Esophagus squamous epithelium (tissue), 4 donors: ENCODE measurements at regions not wholly inside any gene's neighbourhood (a gene's known extent, or its start where the extent isn't known, plus 50 kb on each side); places are given as distances from the start of the nearest gene placed in this dataset.
"Not testable (repeated sequence)": the region's sequence is repeated elsewhere in the genome, so short reads cannot be mapped to it uniquely, and the experiment has no call there.

ENCODE experiments used
- POLR2A ChIP-seq, 4 donors: fragments of 450-650 bp; IDR thresholded peaks; one replicate each; pipeline ENCODE4 v1.6.1; 2017; ENCODE audit warnings: antibody characterized with exemption in 4 of 4, mild to moderate bottlenecking in 4 of 4, moderate library complexity in 3 of 4
- TF ChIP-seq, protein P1 (sequence below), 6 experiments: fragments of 450-650 bp in 4 of 6; fragments of 200-600 bp in 2 of 6; sonication (generic) in 2 of 6; IDR thresholded peaks; one replicate each; pipeline ENCODE4 v1.5.1; 2016 to 2019; ENCODE audit warnings: antibody characterized with exemption in 6 of 6, mild to moderate bottlenecking in 4 of 6, moderate library complexity in 4 of 6

DNA sequence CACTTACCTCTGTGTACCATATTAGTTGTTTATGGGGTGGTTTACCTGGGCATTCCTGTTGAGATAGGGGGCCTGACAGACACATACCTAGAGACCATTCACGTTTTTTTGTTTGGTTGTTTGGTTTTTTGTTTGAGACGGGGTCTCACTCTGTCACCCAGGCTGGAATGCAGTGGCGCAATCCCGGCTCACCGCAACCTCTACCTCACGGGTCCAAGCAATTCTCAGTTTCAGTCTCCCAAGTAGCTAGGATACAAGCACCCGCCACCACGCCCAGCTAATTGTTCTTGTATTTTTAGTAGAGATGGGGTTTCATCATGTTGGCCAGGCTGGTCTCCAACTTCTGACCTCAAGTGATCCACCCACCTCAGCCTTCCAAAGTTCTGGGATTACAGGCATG lies 314.9 kb upstream of the PPARGC1A start:
- not testable (repeated sequence) for TF ChIP-seq POLR2A (IDR thresholded peaks at IDR 0.05)
- TF ChIP-seq, protein P1, sequence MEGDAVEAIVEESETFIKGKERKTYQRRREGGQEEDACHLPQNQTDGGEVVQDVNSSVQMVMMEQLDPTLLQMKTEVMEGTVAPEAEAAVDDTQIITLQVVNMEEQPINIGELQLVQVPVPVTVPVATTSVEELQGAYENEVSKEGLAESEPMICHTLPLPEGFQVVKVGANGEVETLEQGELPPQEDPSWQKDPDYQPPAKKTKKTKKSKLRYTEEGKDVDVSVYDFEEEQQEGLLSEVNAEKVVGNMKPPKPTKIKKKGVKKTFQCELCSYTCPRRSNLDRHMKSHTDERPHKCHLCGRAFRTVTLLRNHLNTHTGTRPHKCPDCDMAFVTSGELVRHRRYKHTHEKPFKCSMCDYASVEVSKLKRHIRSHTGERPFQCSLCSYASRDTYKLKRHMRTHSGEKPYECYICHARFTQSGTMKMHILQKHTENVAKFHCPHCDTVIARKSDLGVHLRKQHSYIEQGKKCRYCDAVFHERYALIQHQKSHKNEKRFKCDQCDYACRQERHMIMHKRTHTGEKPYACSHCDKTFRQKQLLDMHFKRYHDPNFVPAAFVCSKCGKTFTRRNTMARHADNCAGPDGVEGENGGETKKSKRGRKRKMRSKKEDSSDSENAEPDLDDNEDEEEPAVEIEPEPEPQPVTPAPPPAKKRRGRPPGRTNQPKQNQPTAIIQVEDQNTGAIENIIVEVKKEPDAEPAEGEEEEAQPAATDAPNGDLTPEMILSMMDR (IDR thresholded peaks at IDR 0.05): not testable (repeated sequence)
